Glutamatergic neuron (in vitro differentiated cells): ENCODE measurements at regions not wholly inside any gene's neighbourhood (a gene's known extent, or its start where the extent isn't known, plus 50 kb on each side); places are given as distances from the start of the nearest gene placed in this dataset.

Experiments
- DNase-seq: peaks from one replicate; pipeline ENCODE4 v3.0.0; 2022
- H3K27ac Mint-ChIP-seq: one replicate; pipeline ENCODE4 v1.8.0; 2020; ENCODE audit warnings: mild to moderate bottlenecking, mixed read lengths, inconsistent platforms; ENCODE audit not compliant: unreplicated experiment
- H3K27me3 Mint-ChIP-seq: one replicate; pipeline ENCODE4 v1.8.0; 2020; ENCODE audit warnings: mild to moderate bottlenecking, moderate library complexity, mixed read lengths, inconsistent platforms; ENCODE audit not compliant: unreplicated experiment
- H3K36me3 Mint-ChIP-seq: one replicate; pipeline ENCODE4 v1.8.0; 2020; ENCODE audit warnings: mild to moderate bottlenecking, mixed read lengths, inconsistent platforms; ENCODE audit not compliant: unreplicated experiment
- H3K4me1 Mint-ChIP-seq: one replicate; pipeline ENCODE4 v1.8.0; 2020; ENCODE audit warnings: mild to moderate bottlenecking, low read depth, mixed read lengths, inconsistent platforms; ENCODE audit not compliant: unreplicated experiment
- H3K4me3 Mint-ChIP-seq: one replicate; pipeline ENCODE4 v1.8.0; 2020; ENCODE audit warnings: mild to moderate bottlenecking, mixed read lengths, inconsistent platforms; ENCODE audit not compliant: unreplicated experiment
- H3K9me3 Mint-ChIP-seq: one replicate; pipeline ENCODE4 v1.8.0; 2020; ENCODE audit warnings: mild to moderate bottlenecking, moderate library complexity, mixed read lengths, inconsistent platforms; ENCODE audit not compliant: unreplicated experiment
- CTCF ChIP-seq: fragments of 200-600 bp; sonication (generic); IDR thresholded peaks from one replicate; pipeline ENCODE4 v1.5.0; 2021; ENCODE audit not compliant: partially characterized antibody, unreplicated experiment

GRCh38 chr12:124391340-124392261 is 96.7 kb downstream of the RFLNA start:
- Mint-ChIP-seq H3K4me1 (peaks cover 35% of the 10 kb centered on the region), H3K36me3 (peaks cover 5% of the 10 kb centered on the region), H3K27ac (peak overlapping the region; percentile 28), H3K27me3 (peaks cover 27% of the 10 kb centered on the region), H3K4me3 (peak overlapping the region; percentile 25), H3K9me3 (peaks cover 23% of the 10 kb centered on the region)
- TF ChIP-seq CTCF, result no peak
- DNase-seq, result no peak

GRCh38 chr12:124390442-124391097 is 95.7 kb downstream of the RFLNA start:
- Mint-ChIP-seq H3K27me3 (peaks cover 23% of the 10 kb centered on the region), H3K4me3 (no peak overlapping the region), H3K27ac (no peak overlapping the region), H3K4me1 (peaks cover 32% of the 10 kb centered on the region), H3K36me3 (peaks cover 5% of the 10 kb centered on the region), H3K9me3 (peaks cover 17% of the 10 kb centered on the region)
- no peak for TF ChIP-seq CTCF
- DNase-seq, result no peak

- Mint-ChIP-seq H3K4me1 (peaks cover 27% of the 10 kb centered on the region), H3K36me3 (peaks cover 5% of the 10 kb centered on the region), H3K4me3 (no peak overlapping the region), H3K27ac (no peak overlapping the region), H3K27me3 (peaks cover 16% of the 10 kb centered on the region), H3K9me3 (peaks cover 16% of the 10 kb centered on the region)
- no peak for TF ChIP-seq CTCF
- no peak for DNase-seq
Measured at GRCh38 chr12:124389725-124390441, 95.0 kb downstream of the RFLNA start.

- Mint-ChIP-seq H3K9me3 (peaks cover 14% of the 10 kb centered on the region), H3K4me3 (no peak overlapping the region), H3K36me3 (peaks cover 5% of the 10 kb centered on the region), H3K4me1 (peaks cover 29% of the 10 kb centered on the region), H3K27ac (no peak overlapping the region), H3K27me3 (peaks cover 17% of the 10 kb centered on the region)
- peak; percentile 60 for DNase-seq
- no peak for TF ChIP-seq CTCF
Measured at GRCh38 chr12:124389138-124389724, 94.3 kb downstream of the RFLNA start.
